CD14-positive monocyte (primary cell): ENCODE measurements at regions not wholly inside any gene's neighbourhood (a gene's known extent, or its start where the extent isn't known, plus 50 kb on each side); places are given as distances from the start of the nearest gene placed in this dataset.

Experiments
- DNase-seq, 3 donors: peaks; one replicate each; pipeline ENCODE4 v3.0.0-alpha.2; 2011 to 2022
- H2AFZ ChIP-seq: 2 replicates; pipeline ENCODE4 v1.6.0; 2012; ENCODE audit warnings: mild to moderate bottlenecking, low read depth, low read length, inconsistent platforms; ENCODE audit not compliant: insufficient read depth, poor library complexity, severe bottlenecking
- H3K27ac ChIP-seq, 2 donors: 1 replicate in 1 of 2; 2 replicates in 1 of 2; pipeline ENCODE4 v1.5.1; 2012 to 2013; ENCODE audit warnings: low read length in 2 of 2, control low read depth in 1 of 2, inconsistent platforms in 1 of 2, low read depth in 1 of 2, mild to moderate bottlenecking in 1 of 2
- H3K27me3 ChIP-seq, 2 donors: one replicate each; pipeline versions ENCODE4 v1.6.0 to v1.6.1; 2011 to 2013; ENCODE audit warnings: low read length in 2 of 2; ENCODE audit not compliant: control insufficient read depth in 2 of 2, insufficient read depth in 2 of 2
- H3K36me3 ChIP-seq, 2 donors: replicated peaks in 1 of 2; 1 replicate in 1 of 2; 2 replicates in 1 of 2; pipeline versions ENCODE4 v1.5.1 to v1.6.1; 2012 to 2013; ENCODE audit warnings: low read length in 2 of 2, control low read depth in 1 of 2, inconsistent platforms in 1 of 2, mild to moderate bottlenecking in 1 of 2; ENCODE audit not compliant: insufficient read depth in 2 of 2, control insufficient read depth in 1 of 2
- H3K4me1 ChIP-seq, 2 donors: 1 replicate in 1 of 2; 2 replicates in 1 of 2; pipeline versions ENCODE4 v1.5.1 to v1.6.1; 2012 to 2013; ENCODE audit warnings: low read length in 2 of 2, control low read depth in 1 of 2, inconsistent platforms in 1 of 2, mild to moderate bottlenecking in 1 of 2, moderate library complexity in 1 of 2; ENCODE audit not compliant: insufficient read depth in 2 of 2, control insufficient read depth in 1 of 2
- H3K4me2 ChIP-seq: replicated peaks from 2 replicates; pipeline ENCODE3; 2012; ENCODE audit warnings: low read length, moderate library complexity, mild to moderate bottlenecking; ENCODE audit not compliant: poor library complexity, severe bottlenecking; ENCODE audit errors: extremely low read depth
- H3K4me3 ChIP-seq, 3 experiments: fragments of 200-600 bp in 1 of 3; sonication (generic) in 1 of 3; replicated peaks in 1 of 3; 1 replicate in 2 of 3; 2 replicates in 1 of 3; pipeline ENCODE4 v1.5.1; 2011 to 2013; ENCODE audit warnings: low read length in 3 of 3, mild to moderate bottlenecking in 3 of 3, control low read depth in 2 of 3, low read depth in 2 of 3, inconsistent platforms in 1 of 3, moderate library complexity in 1 of 3
- H3K79me2 ChIP-seq: 2 replicates; pipeline ENCODE4 v1.6.0; 2012; ENCODE audit warnings: mild to moderate bottlenecking, control low read depth, inconsistent platforms, low read length, moderate library complexity; ENCODE audit not compliant: insufficient read depth
- H3K9ac ChIP-seq: 2 replicates; pipeline ENCODE4 v1.6.0; 2017; ENCODE audit warnings: low read length, mild to moderate bottlenecking; ENCODE audit not compliant: insufficient read depth, poor library complexity, severe bottlenecking
- H3K9me3 ChIP-seq, 2 donors: replicated peaks in 1 of 2; 1 replicate in 1 of 2; 2 replicates in 1 of 2; pipeline versions ENCODE4 v1.5.1 to v1.6.1; 2012 to 2013; ENCODE audit warnings: low read length in 2 of 2, control low read depth in 1 of 2; ENCODE audit not compliant: control insufficient read depth in 1 of 2, insufficient read depth in 1 of 2
- H4K20me1 ChIP-seq: 2 replicates; pipeline ENCODE4 v1.6.0; 2012; ENCODE audit warnings: mild to moderate bottlenecking, low read length, control low read depth, moderate library complexity; ENCODE audit not compliant: insufficient read depth
- H3K27ac Mint-ChIP-seq, 7 donors: one replicate each; pipeline ENCODE4 v1.8.0; 2020; ENCODE audit warnings: mild to moderate bottlenecking in 7 of 7, mixed read lengths in 7 of 7, moderate library complexity in 6 of 7, inconsistent platforms in 2 of 7
- H3K27me3 Mint-ChIP-seq, 3 donors: one replicate each; pipeline ENCODE4 v1.8.0; 2021 to 2022; ENCODE audit warnings: low read depth in 3 of 3, mild to moderate bottlenecking in 3 of 3, mixed read lengths in 3 of 3, moderate library complexity in 3 of 3, inconsistent platforms in 1 of 3
- H3K36me3 Mint-ChIP-seq, 2 donors: one replicate each; pipeline ENCODE4 v1.8.0; 2020; ENCODE audit warnings: mixed read lengths in 2 of 2, inconsistent platforms in 1 of 2, mild to moderate bottlenecking in 1 of 2
- H3K4me1 Mint-ChIP-seq: one replicate; pipeline ENCODE4 v1.8.0; 2020; ENCODE audit warnings: mild to moderate bottlenecking, mixed read lengths
- H3K4me3 Mint-ChIP-seq, 2 donors: one replicate each; pipeline ENCODE4 v1.8.0; 2020; ENCODE audit warnings: mild to moderate bottlenecking in 2 of 2, mixed read lengths in 2 of 2, moderate library complexity in 1 of 2
- H3K9me3 Mint-ChIP-seq, 7 donors: one replicate each; pipeline ENCODE4 v1.8.0; 2020 to 2022; ENCODE audit warnings: mixed read lengths in 7 of 7, mild to moderate bottlenecking in 6 of 7, moderate library complexity in 6 of 7, inconsistent platforms in 2 of 7
- CTCF ChIP-seq: fragments of 200-600 bp; IDR thresholded peaks from one replicate; pipeline ENCODE4 v1.8.0; 2022; ENCODE audit warnings: antibody characterized with exemption, mild to moderate bottlenecking
- WGBS: methylation state at CpG from one replicate; pipeline ENCODE4 v1.1.5; 2013; ENCODE audit warnings: missing lambda C conversion rate; ENCODE audit not compliant: insufficient coverage; 5-methylcytosine and 5-hydroxymethylcytosine counted together
- intact Hi-C, 2 donors: fragments of 100-400 bp; cut with micrococcal nuclease; formaldehyde crosslinking; loops; one replicate each; pipeline versions ENCODE4 v1.15.0 to v1.15.1; 2023

GRCh38 chr6:87873556-87873955, 171.5 kb upstream of the AKIRIN2 start:
- TF ChIP-seq CTCF: no peak
- Mint-ChIP-seq H3K4me3 (no peak overlapping the region), H3K4me1 (no peaks in the 10 kb centered on the region), H3K9me3 (peaks cover 0 to 9% (median 4%) of the 10 kb centered on the region in 7 donors), H3K27ac (peak overlapping the region in 1 of 7 donors; percentile 58), H3K36me3 (no peaks in the 10 kb centered on the region), H3K27me3 (peaks cover 4 to 12% (median 10%) of the 10 kb centered on the region in 3 donors)
- 100% methylated on average over 1 of the region's 3 CpGs for WGBS
- Histone ChIP-seq H3K36me3 (no peaks in the 10 kb centered on the region), H3K4me2 (no peak overlapping the region), H3K4me1 (no peaks in the 10 kb centered on the region), H4K20me1 (no peaks in the 10 kb centered on the region), H3K9me3 (no peaks in the 10 kb centered on the region), H3K27me3 (peaks cover 6 to 12% of the 10 kb centered on the region in 2 donors), H2AFZ (no peak overlapping the region), H3K4me3 (no peak overlapping the region), H3K27ac (no peak overlapping the region), H3K79me2 (no peaks in the 10 kb centered on the region), H3K9ac (no peak overlapping the region)
- intact Hi-C loops: no loop called here
- DNase-seq: no peak

- no peak overlapping the region for H3K9ac ChIP-seq
- intact Hi-C loops: no loop called here
- no peaks in the 10 kb centered on the region for H3K36me3 ChIP-seq
- TF ChIP-seq CTCF: no peak
- 100% methylated on average over 1 of the region's 3 CpGs for WGBS
- Mint-ChIP-seq H3K4me1 (no peaks in the 10 kb centered on the region), H3K9me3 (peaks cover 0 to 9% (median 4%) of the 10 kb centered on the region in 7 donors), H3K27ac (no peak overlapping the region), H3K36me3 (no peaks in the 10 kb centered on the region), H3K27me3 (peaks cover 4 to 15% (median 12%) of the 10 kb centered on the region in 3 donors), H3K4me3 (no peak overlapping the region)
- no peaks in the 10 kb centered on the region for H3K79me2 ChIP-seq
- H3K9me3 ChIP-seq: no peaks in the 10 kb centered on the region
- no peaks in the 10 kb centered on the region for H3K27me3 ChIP-seq
- H3K4me3 ChIP-seq: no peak overlapping the region
- no peaks in the 10 kb centered on the region for H4K20me1 ChIP-seq
- no peak overlapping the region for H3K4me2 ChIP-seq
- DNase-seq: no peak
- no peaks in the 10 kb centered on the region for H3K4me1 ChIP-seq
- H2AFZ ChIP-seq: no peak overlapping the region
- H3K27ac ChIP-seq: no peak overlapping the region
These were observed 168.5 kb upstream of the AKIRIN2 start for GRCh38 chr6:87870556-87870955.
